Keratinocyte (primary cell): ENCODE measurements at regions not wholly inside any gene's neighbourhood (a gene's known extent, or its start where the extent isn't known, plus 50 kb on each side); places are given as distances from the start of the nearest gene placed in this dataset.

Experiments used
- DNase-seq: peaks from one replicate; pipeline ENCODE4 v3.0.0-alpha.2; 2011; ENCODE audit warnings: low read depth, missing footprints, low spot score
- FAIRE-seq: peaks from 2 replicates; lab custom pipeline; 2011; peaks lifted over from hg19 to GRCh38; lab: Jason Lieb, UNC
- H2AFZ ChIP-seq: 2 replicates; pipeline ENCODE4 v1.6.0; 2012; ENCODE audit warnings: low read length, control low read depth, inconsistent platforms; ENCODE audit not compliant: control insufficient read depth
- H3K27ac ChIP-seq: 2 replicates; pipeline ENCODE4 v1.5.1; 2011; ENCODE audit warnings: low read length; ENCODE audit not compliant: control insufficient read depth, insufficient read depth
- H3K27me3 ChIP-seq: 3 replicates; pipeline ENCODE4 v1.6.0; 2011; ENCODE audit warnings: low read length; ENCODE audit not compliant: control insufficient read depth, insufficient read depth; ENCODE audit errors: extremely low read depth
- H3K36me3 ChIP-seq, 2 experiments: 2 replicates in 1 of 2; 3 replicates in 1 of 2; pipeline ENCODE4 v1.5.1; 2011; ENCODE audit warnings: low read length in 2 of 2, mild to moderate bottlenecking in 1 of 2; ENCODE audit not compliant: control insufficient read depth in 2 of 2, insufficient read depth in 2 of 2; ENCODE audit errors: extremely low read depth in 1 of 2
- H3K4me1 ChIP-seq: 3 replicates; pipeline ENCODE4 v1.5.1; 2011; ENCODE audit warnings: low read length; ENCODE audit not compliant: control insufficient read depth, insufficient read depth; ENCODE audit errors: extremely low read depth
- H3K4me2 ChIP-seq: 3 replicates; pipeline ENCODE4 v1.6.0; 2011; ENCODE audit warnings: low read depth, low read length; ENCODE audit not compliant: control insufficient read depth, insufficient read depth; ENCODE audit errors: extremely low read depth
- H3K4me3 ChIP-seq, 3 experiments: fragments of 200-600 bp in 1 of 3; sonication (generic) in 1 of 3; 2 replicates in 2 of 3; 3 replicates in 1 of 3; pipeline ENCODE4 v1.5.1; 2011 to 2016; ENCODE audit warnings: low read length in 3 of 3, mild to moderate bottlenecking in 3 of 3, control low read depth in 2 of 3, inconsistent platforms in 1 of 3, low read depth in 1 of 3, mixed read lengths in 1 of 3, mixed run types in 1 of 3, moderate library complexity in 1 of 3; ENCODE audit not compliant: control insufficient read depth in 2 of 3, insufficient read depth in 2 of 3; ENCODE audit errors: extremely low read depth in 1 of 3
- H3K79me2 ChIP-seq: 2 replicates; pipeline ENCODE4 v1.6.0; 2012; ENCODE audit warnings: low read length; ENCODE audit not compliant: control insufficient read depth, insufficient read depth
- H3K9ac ChIP-seq: 3 replicates; pipeline ENCODE4 v1.6.0; 2011; ENCODE audit warnings: low read length; ENCODE audit not compliant: control insufficient read depth, insufficient read depth; ENCODE audit errors: extremely low read depth
- H3K9me1 ChIP-seq: 3 replicates; pipeline ENCODE4 v1.6.0; 2011; ENCODE audit warnings: low read length; ENCODE audit not compliant: control insufficient read depth, insufficient read depth; ENCODE audit errors: extremely low read depth
- H3K9me3 ChIP-seq: 2 replicates; pipeline ENCODE4 v1.5.1; 2012; ENCODE audit warnings: low read depth, low read length; ENCODE audit not compliant: control insufficient read depth
- H4K20me1 ChIP-seq: 3 replicates; pipeline ENCODE4 v1.6.0; 2011; ENCODE audit warnings: low read length; ENCODE audit not compliant: control insufficient read depth, insufficient read depth; ENCODE audit errors: extremely low read depth
- EZH2 ChIP-seq: IDR thresholded peaks from one replicate; pipeline ENCODE4 v1.6.1; 2012; ENCODE audit warnings: inconsistent platforms, mild to moderate bottlenecking, low read length, moderate library complexity
- dilution Hi-C: fragments of 300-500 bp; cut with MboI; formaldehyde crosslinking; loops from one replicate; pipeline ENCODE4 v1.7.0; 2020; ENCODE audit warnings: low sequenced_read_pairs; ENCODE audit not compliant: extremely low pct_ligation_motif_present
- TF ChIP-seq, protein P1 (sequence below), 3 experiments: IDR thresholded peaks in 1 of 3; conservative IDR thresholded peaks in 1 of 3; optimal IDR thresholded peaks in 1 of 3; 2 replicates in 2 of 3; 3 replicates in 1 of 3; pipeline versions ENCODE3 to v1.5.1; 2011; ENCODE audit warnings: low read length in 3 of 3, mild to moderate bottlenecking in 3 of 3, moderate library complexity in 2 of 3, control low read depth in 1 of 3, inconsistent platforms in 1 of 3; ENCODE audit not compliant: insufficient read depth in 2 of 3; ENCODE audit errors: extremely low read depth in 1 of 3

GRCh38 chr6:141451181-141451510 is 681.6 kb upstream of the GJE1 start:
- FAIRE-seq (peak; percentile 85), DNase-seq (no peak)
- peak overlapping the region; percentile 64 for H3K27ac ChIP-seq
- H3K9me3 ChIP-seq = no peaks in the 10 kb centered on the region
- no peaks in the 10 kb centered on the region for H3K27me3 ChIP-seq
- peak overlapping the region; percentile 16 for H2AFZ ChIP-seq
- peak overlapping the region in 1 of 3 experiments; percentile 22 for H3K4me3 ChIP-seq
- H3K79me2 ChIP-seq = no peaks in the 10 kb centered on the region
- no peaks in the 10 kb centered on the region for H3K36me3 ChIP-seq
- peaks cover 21% of the 10 kb centered on the region for H3K4me1 ChIP-seq
- no peaks in the 10 kb centered on the region for H4K20me1 ChIP-seq
- peaks cover 2% of the 10 kb centered on the region for H3K9me1 ChIP-seq
- peak overlapping the region; percentile 46 for H3K4me2 ChIP-seq
- dilution Hi-C loops = no loop called here
- peak overlapping the region; percentile 28 for H3K9ac ChIP-seq
- TF ChIP-seq EZH2 = no peak
- TF ChIP-seq, protein P1, sequence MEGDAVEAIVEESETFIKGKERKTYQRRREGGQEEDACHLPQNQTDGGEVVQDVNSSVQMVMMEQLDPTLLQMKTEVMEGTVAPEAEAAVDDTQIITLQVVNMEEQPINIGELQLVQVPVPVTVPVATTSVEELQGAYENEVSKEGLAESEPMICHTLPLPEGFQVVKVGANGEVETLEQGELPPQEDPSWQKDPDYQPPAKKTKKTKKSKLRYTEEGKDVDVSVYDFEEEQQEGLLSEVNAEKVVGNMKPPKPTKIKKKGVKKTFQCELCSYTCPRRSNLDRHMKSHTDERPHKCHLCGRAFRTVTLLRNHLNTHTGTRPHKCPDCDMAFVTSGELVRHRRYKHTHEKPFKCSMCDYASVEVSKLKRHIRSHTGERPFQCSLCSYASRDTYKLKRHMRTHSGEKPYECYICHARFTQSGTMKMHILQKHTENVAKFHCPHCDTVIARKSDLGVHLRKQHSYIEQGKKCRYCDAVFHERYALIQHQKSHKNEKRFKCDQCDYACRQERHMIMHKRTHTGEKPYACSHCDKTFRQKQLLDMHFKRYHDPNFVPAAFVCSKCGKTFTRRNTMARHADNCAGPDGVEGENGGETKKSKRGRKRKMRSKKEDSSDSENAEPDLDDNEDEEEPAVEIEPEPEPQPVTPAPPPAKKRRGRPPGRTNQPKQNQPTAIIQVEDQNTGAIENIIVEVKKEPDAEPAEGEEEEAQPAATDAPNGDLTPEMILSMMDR (optimal IDR thresholded peaks at IDR 0.05 in 1 of 3, IDR thresholded peaks at IDR 0.05 in 1 of 3, conservative IDR thresholded peaks at IDR 0.05 in 1 of 3; ENCODE audit: extremely low read depth in 1 of 3, insufficient read depth in 2 of 3, low read length in 3 of 3) = no peak

DNA sequence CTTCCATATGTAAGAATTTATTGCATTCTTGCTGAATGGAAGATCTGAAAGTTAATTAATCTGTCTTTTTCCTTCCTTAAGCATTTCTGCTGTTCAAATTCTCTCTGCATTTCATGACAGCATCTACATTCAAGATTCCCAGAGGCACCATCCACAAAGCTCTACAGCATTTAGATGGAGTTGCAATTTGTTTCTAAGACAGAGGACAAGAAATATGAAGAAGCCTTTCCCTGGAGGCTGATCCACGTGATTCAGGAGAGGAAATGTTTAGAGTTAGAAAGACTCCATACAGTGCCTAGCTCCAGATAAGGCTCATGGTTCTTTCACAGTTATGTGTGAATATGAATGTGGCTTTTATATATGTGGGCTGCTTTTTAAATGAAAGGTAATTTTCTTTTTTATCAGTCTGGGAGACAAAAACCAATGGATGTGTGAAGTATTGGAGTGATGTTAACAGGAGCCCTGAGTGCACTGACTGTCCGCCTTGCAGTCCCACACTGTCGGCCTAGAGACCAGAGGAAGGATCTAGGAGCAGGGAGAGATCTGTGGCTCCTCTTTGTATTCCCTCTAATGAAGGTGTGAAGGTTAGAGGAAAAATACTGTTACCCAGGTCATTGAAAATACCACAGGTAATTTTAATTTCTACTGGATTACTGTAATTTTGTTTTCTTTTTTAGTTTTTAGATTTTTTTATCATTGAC is 686.6 kb upstream of the GJE1 start:
- Histone ChIP-seq H3K9me3 (no peaks in the 10 kb centered on the region), H3K4me1 (peaks cover 6% of the 10 kb centered on the region), H3K9me1 (peaks cover 2% of the 10 kb centered on the region), H3K79me2 (no peaks in the 10 kb centered on the region), H3K4me3 (no peak overlapping the region), H2AFZ (peak overlapping the region; percentile 48), H3K36me3 (no peaks in the 10 kb centered on the region), H3K27ac (no peak overlapping the region), H4K20me1 (no peaks in the 10 kb centered on the region), H3K27me3 (no peaks in the 10 kb centered on the region), H3K4me2 (no peak overlapping the region), H3K9ac (no peak overlapping the region)
- TF ChIP-seq, protein P1 (optimal IDR thresholded peaks at IDR 0.05 in 1 of 3, IDR thresholded peaks at IDR 0.05 in 1 of 3, conservative IDR thresholded peaks at IDR 0.05 in 1 of 3; ENCODE audit: extremely low read depth in 1 of 3, insufficient read depth in 2 of 3, low read length in 3 of 3) = no peak
- dilution Hi-C loops = no loop called here
- FAIRE-seq = peak; percentile 20
- no peak for DNase-seq
